Endothelial cell of umbilical vein (primary cell): ENCODE measurements at regions not wholly inside any gene's neighbourhood (a gene's known extent, or its start where the extent isn't known, plus 50 kb on each side); places are given as distances from the start of the nearest gene placed in this dataset.

Experiments used
- BruUV-seq: library from RNA; stranded (reverse); fragments of 400-500 nt; replicated peaks from 2 replicates; lab custom pipeline; 2021; lab: Mats Ljungman, UMichigan
- CTCF ChIA-PET: fragments of 300-600, 350-600 bp; sonication (Branson Sonifier 250); formaldehyde crosslinking; loops from one replicate; lab custom pipeline; 2021; ENCODE audit warnings: antibody characterized with exemption, inconsistent platforms; lab: Charles Lee
- POLR2A ChIA-PET: fragments of 300-600, 350-600 bp; sonication (Branson Sonifier 250); formaldehyde crosslinking; loops from one replicate; lab custom pipeline; 2021; ENCODE audit warnings: antibody characterized with exemption, inconsistent platforms; lab: Charles Lee
- DNase-seq: peaks from one replicate; pipeline ENCODE4 v3.0.0-alpha.2; 2011; ENCODE audit warnings: low read depth, low spot score
- FAIRE-seq: peaks from 2 replicates; lab custom pipeline; 2011; peaks lifted over from hg19 to GRCh38; lab: Jason Lieb, UNC
- H2AFZ ChIP-seq: 2 replicates; pipeline ENCODE4 v1.6.0; 2012; ENCODE audit warnings: low read depth, low read length, control low read depth, inconsistent platforms
- H3K27ac ChIP-seq: 2 replicates; pipeline ENCODE4 v1.5.1; 2011; ENCODE audit warnings: low read depth, mild to moderate bottlenecking, control low read depth, low read length, moderate library complexity; ENCODE audit not compliant: insufficient read depth
- H3K27me3 ChIP-seq, 2 experiments: 2 replicates each; pipeline versions ENCODE4 v1.6.0 to v1.6.1; 2011; ENCODE audit warnings: low read length in 2 of 2, mixed read lengths in 1 of 2; ENCODE audit not compliant: control insufficient read depth in 2 of 2, insufficient read depth in 2 of 2
- H3K36me3 ChIP-seq, 2 experiments: 2 replicates in 1 of 2; 3 replicates in 1 of 2; pipeline ENCODE4 v1.5.1; 2011; ENCODE audit warnings: low read length in 2 of 2, mild to moderate bottlenecking in 1 of 2, moderate library complexity in 1 of 2; ENCODE audit not compliant: control insufficient read depth in 2 of 2, insufficient read depth in 2 of 2; ENCODE audit errors: extremely low read depth in 1 of 2
- H3K4me1 ChIP-seq: 3 replicates; pipeline ENCODE4 v1.5.1; 2011; ENCODE audit warnings: mild to moderate bottlenecking, low read length; ENCODE audit not compliant: control insufficient read depth, insufficient read depth; ENCODE audit errors: extremely low read depth
- H3K4me2 ChIP-seq: 2 replicates; pipeline ENCODE4 v1.6.1; 2011; ENCODE audit warnings: low read length, control low read depth, mixed read lengths; ENCODE audit not compliant: insufficient read depth
- H3K4me3 ChIP-seq, 3 experiments: fragments of 200-600 bp in 1 of 3; sonication (generic), shearing (Covaris generic) in 1 of 3; replicated peaks in 1 of 3; 2 replicates each; pipeline ENCODE4 v1.5.1; 2011 to 2016; ENCODE audit warnings: control low read depth in 3 of 3, low read length in 3 of 3, mild to moderate bottlenecking in 2 of 3, inconsistent platforms in 1 of 3, low read depth in 1 of 3, moderate library complexity in 1 of 3; ENCODE audit not compliant: insufficient read depth in 1 of 3
- H3K79me2 ChIP-seq: 2 replicates; pipeline ENCODE4 v1.6.0; 2012; ENCODE audit warnings: low read length, inconsistent platforms; ENCODE audit not compliant: control insufficient read depth, insufficient read depth
- H3K9ac ChIP-seq: replicated peaks from 2 replicates; pipeline ENCODE3; 2011; ENCODE audit warnings: low read length, control low read depth; ENCODE audit not compliant: insufficient read depth; ENCODE audit errors: extremely low read depth
- H3K9me1 ChIP-seq: replicated peaks from 3 replicates; pipeline ENCODE4 v1.6.0; 2011; ENCODE audit warnings: mild to moderate bottlenecking, low read length; ENCODE audit not compliant: control insufficient read depth, insufficient read depth; ENCODE audit errors: extremely low read depth
- H3K9me3 ChIP-seq: replicated peaks from 2 replicates; pipeline ENCODE4 v1.5.1; 2012; ENCODE audit warnings: low read length, inconsistent platforms; ENCODE audit not compliant: control insufficient read depth, insufficient read depth
- H4K20me1 ChIP-seq: replicated peaks from 2 replicates; pipeline ENCODE3; 2011; ENCODE audit warnings: mild to moderate bottlenecking, low read length; ENCODE audit not compliant: control insufficient read depth, insufficient read depth; ENCODE audit errors: extremely low read depth
- CTCF ChIP-seq, 2 donors: IDR thresholded peaks; 1 replicate in 1 of 2; 2 replicates in 1 of 2; pipeline ENCODE4 v1.5.1; 2011; ENCODE audit warnings: low read length in 2 of 2, mild to moderate bottlenecking in 2 of 2, moderate library complexity in 2 of 2, control low read depth in 1 of 2, inconsistent platforms in 1 of 2, low read depth in 1 of 2; ENCODE audit not compliant: insufficient read depth in 1 of 2; ENCODE audit errors: extremely low read depth in 1 of 2
- EZH2 ChIP-seq: IDR thresholded peaks from 2 replicates; pipeline ENCODE4 v1.6.1; 2012; ENCODE audit warnings: borderline replicate concordance, low read depth, mild to moderate bottlenecking, moderate library complexity, low read length, inconsistent platforms; ENCODE audit not compliant: severe bottlenecking
- FOS ChIP-seq: IDR thresholded peaks from 2 replicates; pipeline ENCODE4 v1.6.1; 2011; ENCODE audit warnings: mild to moderate bottlenecking, low read length, moderate library complexity, borderline replicate concordance; ENCODE audit not compliant: insufficient read depth
- GATA2 ChIP-seq: IDR thresholded peaks from 2 replicates; pipeline ENCODE4 v1.7.0; 2011; ENCODE audit warnings: low read depth, mild to moderate bottlenecking, moderate library complexity, mixed read lengths, low read length; ENCODE audit not compliant: insufficient read length, insufficient read depth
- MAX ChIP-seq: IDR thresholded peaks from 2 replicates; pipeline ENCODE4 v1.6.1; 2011; ENCODE audit not compliant: insufficient read depth, insufficient read length
- POLR2A ChIP-seq: IDR thresholded peaks from 2 replicates; pipeline ENCODE4 v1.6.1; 2012; ENCODE audit warnings: low read depth, mild to moderate bottlenecking, control low read depth, low read length
- dilution Hi-C: fragments of 300-500 bp; cut with MboI; formaldehyde crosslinking; loops from one replicate; pipeline ENCODE4 v1.15.0; 2019; ENCODE audit warnings: low sequenced_read_pairs; ENCODE audit not compliant: extremely low pct_ligation_motif_present
- intact Hi-C: fragments of 100-400 bp; cut with micrococcal nuclease; formaldehyde crosslinking; loops from one replicate; pipeline ENCODE4 v1.10.0; 2022

GRCh38 chr11:100581318-100581717 lies 105.8 kb upstream of the ARHGAP42 start:
- FAIRE-seq (no peak), DNase-seq (no peak)

More at GRCh38 chr11:100581318-100581717, 105.8 kb upstream of the ARHGAP42 start:
- H4K20me1 ChIP-seq, result no peaks in the 10 kb centered on the region
- H3K4me1 ChIP-seq, result no peaks in the 10 kb centered on the region
- H3K9me3 ChIP-seq, result no peaks in the 10 kb centered on the region
- H3K27ac ChIP-seq, result no peak overlapping the region
- H3K9ac ChIP-seq, result no peak overlapping the region
- ChIA-PET CTCF (no interaction called here), POLR2A (no interaction called here)
- no peaks in the 10 kb centered on the region for H3K79me2 ChIP-seq
- no peak overlapping the region for H2AFZ ChIP-seq
- peaks cover 2 to 30% of the 10 kb centered on the region in 2 experiments for H3K27me3 ChIP-seq
- no peak overlapping the region for H3K4me2 ChIP-seq
- no peak overlapping the region for H3K4me3 ChIP-seq
- BruUV-seq, result no TSS peak
- dilution Hi-C loops (no loop called here), intact Hi-C loops (no loop called here)
- H3K36me3 ChIP-seq, result no peaks in the 10 kb centered on the region
- TF ChIP-seq CTCF (IDR thresholded peaks at IDR 0.05; ENCODE audit: extremely low read depth in 1 of 2, insufficient read depth in 1 of 2, low read depth in 1 of 2, low read length in 2 of 2) (no peak), EZH2 (no peak), GATA2 (no peak), FOS (no peak), MAX (no peak), POLR2A (no peak)
- no peaks in the 10 kb centered on the region for H3K9me1 ChIP-seq
